GM12891 (cell line): ENCODE measurements at regions not wholly inside any gene's neighbourhood (a gene's known extent, or its start where the extent isn't known, plus 50 kb on each side); places are given as distances from the start of the nearest gene placed in this dataset.

Experiments used
- DNase-seq: peaks from one replicate; pipeline ENCODE4 v3.0.0; 2011; ENCODE audit warnings: low spot score; ENCODE audit not compliant: insufficient read length
- FAIRE-seq: peaks from 2 replicates; lab custom pipeline; 2011; peaks lifted over from hg19 to GRCh38; lab: Jason Lieb, UNC
- PAX5 ChIP-seq: IDR thresholded peaks from 2 replicates; pipeline ENCODE4 v1.6.1; 2011; ENCODE audit warnings: low read length, moderate library complexity, mild to moderate bottlenecking; ENCODE audit not compliant: insufficient read depth, severe bottlenecking
- POLR2A ChIP-seq: IDR thresholded peaks from 2 replicates; pipeline ENCODE4 v1.6.1; 2011; ENCODE audit warnings: low read depth, low read length, control low read depth
- POLR2AphosphoS5 ChIP-seq: IDR thresholded peaks from 2 replicates; pipeline ENCODE4 v1.6.1; 2011; ENCODE audit warnings: low read depth, low read length, control low read depth
- POU2F2 ChIP-seq: IDR thresholded peaks from 2 replicates; pipeline ENCODE4 v1.6.1; 2011; ENCODE audit warnings: low read depth, mild to moderate bottlenecking, control low read depth, low read length, moderate library complexity
- SPI1 ChIP-seq: IDR thresholded peaks from 2 replicates; pipeline ENCODE4 v1.6.1; 2011; ENCODE audit warnings: low read depth, low read length, control low read depth
- TAF1 ChIP-seq: IDR thresholded peaks from 2 replicates; pipeline ENCODE4 v1.6.1; 2011; ENCODE audit warnings: low read depth, low read length, control low read depth

- TF ChIP-seq POU2F2, result no peak
- no peak for TF ChIP-seq TAF1
- DNase-seq, result no peak
- FAIRE-seq, result no peak
These were observed 324.2 kb upstream of the CNR1 start for GRCh38 chr6:88490195-88490907.

- no peak for FAIRE-seq
- no peak for DNase-seq
- TF ChIP-seq POLR2AphosphoS5, result no peak
- no peak for TF ChIP-seq POU2F2
- no peak for TF ChIP-seq TAF1
- TF ChIP-seq POLR2A, result no peak
- TF ChIP-seq SPI1, result no peak
- no peak for TF ChIP-seq PAX5
These were observed 317.3 kb upstream of the CNR1 start for GRCh38 chr6:88483424-88483823.

- TF ChIP-seq POU2F2, result no peak
- no peak for DNase-seq
- no peak for FAIRE-seq
These were observed 316.3 kb upstream of the CNR1 start for GRCh38 chr6:88482465-88482864.

GRCh38 chr6:88481519-88481918, 315.4 kb upstream of the CNR1 start:
- no peak for TF ChIP-seq TAF1
- no peak for TF ChIP-seq PAX5
- FAIRE-seq, result no peak
- no peak for DNase-seq

- no peak for TF ChIP-seq POLR2A
- no peak for TF ChIP-seq TAF1
- no peak for TF ChIP-seq PAX5
- TF ChIP-seq POLR2AphosphoS5, result no peak
- no peak for TF ChIP-seq POU2F2
- TF ChIP-seq SPI1, result no peak
- DNase-seq, result no peak
- FAIRE-seq, result no peak
These were observed 314.7 kb upstream of the CNR1 start for GRCh38 chr6:88480816-88481215.

GRCh38 chr6:88477413-88477812, 311.3 kb upstream of the CNR1 start:
- DNase-seq (no peak), FAIRE-seq (no peak)
- TF ChIP-seq SPI1, result no peak
- no peak for TF ChIP-seq TAF1
- TF ChIP-seq POU2F2, result no peak
- no peak for TF ChIP-seq POLR2A
- TF ChIP-seq POLR2AphosphoS5, result no peak
- TF ChIP-seq PAX5, result no peak

- FAIRE-seq, result no peak
- no peak for TF ChIP-seq TAF1
- TF ChIP-seq PAX5, result no peak
- TF ChIP-seq POLR2A, result no peak
- TF ChIP-seq SPI1, result no peak
- no peak for TF ChIP-seq POU2F2
- no peak for TF ChIP-seq POLR2AphosphoS5
- no peak for DNase-seq
These were observed 310.2 kb upstream of the CNR1 start for GRCh38 chr6:88476388-88476787.

- TF ChIP-seq POLR2A, result no peak
- no peak for TF ChIP-seq SPI1
- TF ChIP-seq PAX5, result no peak
- no peak for TF ChIP-seq POLR2AphosphoS5
- no peak for TF ChIP-seq TAF1
- TF ChIP-seq POU2F2, result no peak
- DNase-seq (no peak), FAIRE-seq (no peak)
These were observed 308.6 kb upstream of the CNR1 start for GRCh38 chr6:88474720-88475119.

- DNase-seq, result no peak
These were observed 307.4 kb upstream of the CNR1 start for GRCh38 chr6:88473589-88473988.

GRCh38 chr6:88472851-88473525, 306.8 kb upstream of the CNR1 start:
- FAIRE-seq, result no peak
- TF ChIP-seq PAX5 (no peak), POU2F2 (no peak), POLR2A (no peak), SPI1 (no peak), TAF1 (no peak), POLR2AphosphoS5 (no peak)
- no peak for DNase-seq

More at GRCh38 chr6:88473589-88473988, 307.4 kb upstream of the CNR1 start:
- TF ChIP-seq POLR2A (no peak), SPI1 (no peak), PAX5 (no peak), POU2F2 (no peak), TAF1 (no peak), POLR2AphosphoS5 (no peak)
- no peak for FAIRE-seq

GRCh38 chr6:88459643-88460042, 293.5 kb upstream of the CNR1 start:
- DNase-seq, result no peak
- TF ChIP-seq POLR2A, result no peak
- no peak for TF ChIP-seq SPI1
- TF ChIP-seq POLR2AphosphoS5, result no peak
- no peak for TF ChIP-seq PAX5
- no peak for TF ChIP-seq TAF1
- no peak for TF ChIP-seq POU2F2
- FAIRE-seq, result no peak
